ENCODE measurements at regions not wholly inside any gene's neighbourhood (a gene's known extent, or its start where the extent isn't known, plus 50 kb on each side); places are given as distances from the start of the nearest gene placed in this dataset.
A peak's percentile ranks its signal among the peaks of the same experiment; 100 is the strongest.
"Not testable (repeated sequence)": the region's sequence is repeated elsewhere in the genome, so short reads cannot be mapped to it uniquely, and the experiment has no call there.

DNA sequence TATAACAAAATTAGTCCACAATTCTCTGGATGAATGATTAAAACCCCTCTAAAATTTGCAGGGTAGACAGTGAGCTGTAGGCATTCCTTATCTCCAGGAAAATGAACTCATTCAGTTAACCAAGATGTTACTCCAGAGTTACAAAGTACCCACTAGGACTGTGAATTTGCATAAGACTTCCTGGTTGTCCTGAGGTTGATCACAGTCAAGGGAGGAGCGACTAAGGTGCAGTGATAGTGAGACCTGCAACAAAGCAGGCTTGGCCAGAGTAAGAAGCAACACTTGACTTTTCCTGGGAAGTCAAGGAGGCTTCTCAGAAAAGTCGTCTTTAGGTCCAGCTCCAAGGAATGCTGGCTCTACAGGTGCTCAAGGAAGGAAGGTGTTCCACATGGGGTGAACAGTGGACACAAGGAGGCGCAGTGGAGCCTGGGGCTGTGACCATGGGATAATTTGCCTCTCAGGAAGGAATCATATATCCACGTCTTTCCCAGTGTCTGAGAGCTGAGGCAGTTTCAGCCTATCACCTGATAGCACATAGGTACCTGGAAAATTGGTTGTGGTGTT, 821.1 kb upstream of the EEF2KMT start:
- peak; percentile 1 for DNase-seq

DNA sequence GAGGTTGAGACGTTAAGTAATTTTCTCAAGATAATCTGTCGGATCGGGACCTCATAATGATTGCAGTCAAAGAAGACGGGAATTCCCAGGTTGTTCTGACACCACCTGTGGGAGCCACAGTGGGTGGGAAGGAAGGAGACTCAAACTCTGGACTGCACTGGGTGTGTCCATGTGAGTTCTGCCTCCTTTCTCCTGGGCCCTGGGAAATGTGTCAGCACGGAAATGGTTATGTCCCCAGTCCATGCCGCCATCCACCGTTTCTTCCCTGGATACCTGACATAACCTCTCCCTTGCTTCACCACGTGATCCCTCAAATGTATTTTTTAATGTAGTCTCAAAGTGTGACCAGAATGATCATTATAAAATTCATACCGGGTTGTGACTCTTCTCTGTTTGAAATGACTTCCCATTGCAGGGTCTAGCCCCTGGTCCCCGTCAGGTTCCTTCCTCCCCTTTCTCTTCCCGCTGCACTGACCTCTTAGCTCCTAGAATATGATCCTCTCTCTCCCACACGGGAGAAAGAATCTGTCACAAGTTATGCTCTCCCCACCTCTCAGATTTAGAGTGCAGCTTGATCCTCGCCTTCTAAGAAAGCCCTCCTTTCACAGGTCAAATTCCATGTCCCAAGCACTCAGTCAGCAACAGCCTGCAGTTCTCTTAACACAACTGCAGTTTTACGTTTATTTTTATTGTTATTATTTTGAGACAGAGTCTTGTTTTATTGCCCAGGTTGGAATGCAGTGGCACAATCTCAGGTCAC, 820.0 kb upstream of the EEF2KMT start:
- no peak for DNase-seq

DNA sequence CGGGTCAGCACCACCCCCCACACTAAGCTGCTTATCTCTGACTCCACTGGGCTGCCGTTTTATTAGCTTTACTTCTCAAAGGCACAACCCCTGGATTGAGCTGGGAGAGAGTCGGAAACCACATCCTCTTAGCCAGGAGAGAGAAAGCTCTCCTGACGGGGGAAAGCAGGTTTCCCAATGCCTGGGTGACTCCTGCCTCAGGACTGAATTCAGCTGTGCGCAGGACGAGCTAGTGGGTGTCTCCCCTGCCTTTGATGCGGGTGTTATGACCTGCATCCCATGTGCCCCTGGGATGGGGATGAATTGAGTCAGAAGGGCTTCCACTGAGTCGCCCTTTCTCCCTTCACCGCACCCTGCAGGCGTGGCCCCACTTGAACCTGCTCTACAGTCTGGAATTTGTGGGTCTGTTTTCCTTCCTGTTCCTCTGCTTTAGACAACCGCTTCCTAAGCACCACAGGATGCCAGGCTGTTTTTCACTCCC, 819.2 kb upstream of the EEF2KMT start:
- no peak for DNase-seq

DNA sequence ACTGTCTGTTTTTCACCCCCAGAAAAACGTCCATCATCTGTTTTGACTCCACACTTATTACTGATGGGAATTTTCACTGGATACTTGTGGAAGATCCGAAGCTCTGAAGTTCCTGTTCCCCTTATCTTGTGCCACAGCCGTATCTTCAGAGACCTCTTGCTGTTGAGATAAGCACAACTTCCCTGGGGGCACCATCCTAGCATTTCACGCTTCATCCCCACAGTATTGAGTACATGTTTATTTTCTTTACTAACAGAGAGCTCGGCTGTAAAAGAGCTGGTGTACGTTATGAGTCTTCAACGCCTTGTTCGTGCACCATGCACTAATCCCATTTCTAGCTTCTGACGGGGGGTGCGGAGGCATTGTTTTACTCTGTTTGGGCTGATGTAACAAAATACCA, 813.6 kb upstream of the EEF2KMT start:
- no peak for DNase-seq

DNA sequence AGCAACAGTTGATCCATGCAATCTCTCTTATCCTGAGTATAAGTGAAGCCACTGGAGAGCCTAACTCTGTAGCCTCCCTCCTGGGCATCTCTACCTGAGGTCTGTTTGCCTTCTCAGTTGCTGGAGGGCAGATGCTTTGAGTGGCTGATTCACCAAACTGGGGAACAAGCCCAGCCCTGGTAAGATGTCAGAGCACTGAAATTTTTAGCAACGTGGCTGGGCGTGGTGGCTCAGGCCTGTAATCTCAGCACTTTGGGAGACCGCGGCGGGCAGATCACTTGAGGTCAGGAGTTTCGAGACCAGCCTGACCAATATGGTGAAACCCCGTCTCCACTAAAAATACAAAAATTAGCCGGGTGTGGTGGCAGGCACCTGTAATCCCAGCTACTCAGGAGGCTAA, 812.0 kb upstream of the EEF2KMT start:
- not testable (repeated sequence) for DNase-seq

DNA sequence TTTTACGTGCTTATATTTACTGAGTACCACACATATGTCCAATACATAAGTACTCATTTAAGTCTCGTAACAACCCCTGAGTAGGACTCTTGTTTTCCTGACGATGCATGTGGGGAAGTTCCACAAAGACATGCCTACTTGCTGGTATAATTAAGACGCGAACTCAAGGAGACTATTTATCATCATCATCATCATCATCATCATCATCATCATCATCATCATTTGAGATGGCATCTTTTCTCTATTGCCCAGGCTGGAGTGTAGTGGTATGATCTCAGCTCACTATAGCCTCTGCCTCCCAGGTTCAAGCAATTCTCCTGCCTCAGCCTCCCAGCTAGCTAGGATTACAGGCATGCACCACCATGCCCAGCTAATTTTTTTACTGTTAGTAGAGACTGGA, 809.9 kb upstream of the EEF2KMT start:
- DNase-seq, result no peak

DNA sequence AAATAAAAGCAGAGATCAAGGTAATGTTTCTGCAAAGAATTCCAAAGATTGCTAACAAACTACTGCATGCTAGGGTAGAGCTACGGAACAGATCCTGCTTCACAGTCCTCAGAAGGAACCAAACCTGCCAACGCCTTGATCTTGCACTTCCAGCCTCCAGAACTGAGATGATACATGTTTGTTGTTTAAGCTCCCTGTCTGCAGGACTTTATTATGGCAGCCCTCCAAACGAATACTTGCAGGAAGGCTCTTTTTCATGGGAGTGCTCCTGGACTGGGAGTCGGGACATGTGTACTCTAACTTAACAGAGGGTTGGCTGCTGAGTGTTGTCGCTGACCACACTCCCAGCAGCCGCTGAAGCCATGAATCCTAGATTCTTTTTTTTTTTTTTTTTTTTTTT, 808.8 kb upstream of the EEF2KMT start:
- DNase-seq, result no peak

DNA sequence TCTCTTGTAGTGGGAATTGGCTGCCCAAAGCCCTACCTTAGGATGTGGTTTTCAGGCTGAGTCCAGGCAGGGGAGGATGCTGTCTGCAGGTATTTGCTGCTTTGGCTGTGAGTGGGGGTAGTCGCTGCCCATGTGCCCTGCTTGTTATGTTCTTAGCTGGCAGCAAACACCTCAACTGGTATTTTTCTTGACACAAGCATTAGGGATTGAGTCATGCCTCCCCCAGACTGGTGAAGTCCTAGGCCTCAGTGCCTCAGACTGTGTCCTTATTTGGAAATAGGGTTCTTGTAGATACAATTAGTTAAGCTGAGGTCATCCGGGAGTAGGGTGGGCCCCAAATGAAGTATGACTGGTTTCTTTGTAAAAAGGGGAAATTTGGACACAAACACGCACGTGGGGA, 808.3 kb upstream of the EEF2KMT start:
- DNase-seq, result no peak

DNA sequence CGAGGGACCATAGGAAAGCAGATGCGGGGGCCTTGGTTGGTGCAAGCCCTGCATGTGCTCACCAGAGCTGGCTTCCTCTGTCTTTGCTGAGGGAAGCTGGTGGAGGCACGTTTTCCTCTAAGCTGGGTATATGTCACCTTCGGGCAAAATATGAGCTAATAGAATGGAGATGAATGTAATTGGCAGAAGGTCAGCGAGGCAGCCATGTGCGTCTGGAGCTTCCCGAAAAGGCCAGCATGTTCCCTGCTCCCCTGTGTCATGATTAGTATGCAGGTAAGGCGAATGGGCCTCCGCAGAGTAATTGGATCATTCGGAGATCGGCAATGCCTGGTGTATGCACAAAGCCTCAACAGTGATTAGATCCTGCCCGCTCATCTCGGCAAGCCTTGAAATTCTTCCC, 806.2 kb upstream of the EEF2KMT start:
- no peak for DNase-seq

DNA sequence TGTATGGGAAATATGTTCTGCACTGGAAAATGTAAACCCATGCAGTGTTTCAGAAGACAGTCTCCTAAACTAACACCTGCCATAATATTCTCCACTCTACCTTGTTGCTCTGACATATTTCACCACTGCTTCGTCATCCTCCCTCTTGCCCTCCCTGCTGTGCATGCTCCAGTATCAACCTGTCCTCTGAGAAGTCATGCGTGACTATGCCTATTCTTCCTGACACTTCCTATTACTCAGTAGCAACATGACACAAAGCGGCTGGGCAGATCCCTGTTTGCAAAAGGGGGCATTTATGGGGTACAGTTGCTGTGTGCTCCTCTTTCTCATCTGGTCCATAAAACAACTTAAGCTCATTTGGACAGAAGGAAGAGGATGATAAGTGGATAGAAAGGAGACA, 805.6 kb upstream of the EEF2KMT start:
- DNase-seq, result no peak

DNA sequence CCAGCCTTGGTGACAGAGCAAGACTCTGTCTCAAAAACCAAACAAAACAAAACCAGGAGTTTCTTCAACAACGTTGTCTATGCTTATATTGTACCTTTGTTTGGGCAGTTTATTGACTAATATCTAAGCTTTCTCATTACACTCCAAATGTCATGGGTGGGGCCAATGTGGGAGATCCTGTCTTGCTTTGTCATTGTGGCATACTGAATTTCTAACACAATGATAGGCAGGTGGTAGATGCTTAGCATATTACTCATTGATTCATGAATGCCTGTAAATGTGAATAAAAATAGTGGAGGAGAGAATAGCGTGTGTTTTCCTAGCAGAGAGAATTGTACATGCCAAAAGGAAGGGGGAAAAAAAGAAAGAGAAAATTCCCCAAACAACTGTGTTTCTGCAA, 802.5 kb upstream of the EEF2KMT start:
- DNase-seq, result no peak

DNA sequence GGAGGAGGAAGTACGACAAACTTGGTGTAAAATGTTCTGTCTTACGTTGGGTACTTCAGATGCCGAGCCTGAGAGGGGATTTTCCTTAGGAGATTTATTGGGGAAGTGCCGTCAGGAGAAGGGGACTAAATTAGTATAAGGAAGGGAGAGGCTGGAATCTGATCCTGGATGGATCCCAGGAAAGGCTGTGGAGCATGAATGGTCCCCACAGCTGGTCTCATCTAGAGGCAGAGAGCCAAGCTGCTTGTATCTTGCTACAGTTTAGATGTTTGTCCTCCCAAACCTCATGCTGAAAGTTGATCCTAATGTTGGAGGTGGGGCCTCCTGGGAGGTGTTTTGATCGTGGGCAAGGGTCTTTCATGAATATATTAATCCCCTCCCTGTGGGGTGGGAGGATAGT, 798.4 kb upstream of the EEF2KMT start:
- no peak for DNase-seq

DNA sequence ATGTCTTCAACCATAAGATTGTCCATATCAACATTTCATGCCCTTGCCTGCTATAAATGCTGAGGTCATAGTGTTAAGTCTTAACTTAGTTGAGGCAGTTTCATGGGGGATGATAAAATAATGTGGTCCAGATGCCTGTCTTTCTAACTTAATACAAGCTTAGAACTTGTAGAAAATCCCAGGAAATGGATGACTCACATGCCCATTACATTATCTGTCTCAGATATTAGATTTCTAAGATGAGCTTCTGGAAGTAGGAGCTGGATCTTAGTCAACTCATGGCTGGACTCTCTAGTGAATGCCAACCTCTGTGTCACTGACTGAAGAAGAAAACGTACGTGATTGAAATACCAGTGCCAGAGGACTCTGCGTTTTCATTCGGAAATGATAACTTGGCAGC, 797.5 kb upstream of the EEF2KMT start:
- no peak for DNase-seq

DNA sequence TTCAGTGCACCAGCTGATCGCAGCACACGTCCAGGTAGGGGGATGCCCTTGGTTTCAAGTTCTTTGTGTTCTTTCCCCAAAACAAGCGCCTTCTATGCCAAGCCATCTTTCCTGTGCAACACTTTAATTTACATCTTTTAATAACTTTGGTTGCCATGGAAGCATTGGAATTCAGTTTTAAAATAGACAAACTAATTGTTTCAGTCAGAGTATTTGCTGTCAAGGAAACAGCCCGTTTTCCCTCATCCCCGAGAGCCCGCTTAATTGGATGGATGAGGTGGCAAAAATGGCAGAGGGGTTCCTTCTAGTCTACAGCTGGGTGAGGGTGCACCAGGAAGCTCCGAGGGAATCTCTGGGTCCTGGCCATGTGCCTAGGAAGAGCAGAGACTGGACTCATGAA, 793.7 kb upstream of the EEF2KMT start:
- DNase-seq, result no peak

DNA sequence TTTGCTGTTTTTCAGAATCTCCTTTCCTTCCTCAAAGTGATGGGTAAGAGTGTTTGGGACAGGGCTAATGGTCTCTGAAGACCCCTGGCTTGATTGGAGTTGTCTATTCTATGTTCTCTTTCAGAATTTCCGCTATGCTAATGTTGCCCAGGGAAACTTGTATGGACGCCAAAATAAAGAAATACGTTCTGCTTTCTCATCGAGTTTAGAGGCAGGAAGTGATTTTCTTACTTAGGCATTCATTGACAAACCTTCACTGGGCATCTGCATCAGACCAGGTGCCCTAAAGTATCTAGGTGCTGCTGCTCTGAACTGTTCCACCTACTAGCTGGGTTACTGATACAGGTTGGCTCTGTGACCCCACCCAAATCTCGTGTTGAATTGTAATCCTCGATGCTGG, 787.9 kb upstream of the EEF2KMT start:
- no peak for DNase-seq

DNA sequence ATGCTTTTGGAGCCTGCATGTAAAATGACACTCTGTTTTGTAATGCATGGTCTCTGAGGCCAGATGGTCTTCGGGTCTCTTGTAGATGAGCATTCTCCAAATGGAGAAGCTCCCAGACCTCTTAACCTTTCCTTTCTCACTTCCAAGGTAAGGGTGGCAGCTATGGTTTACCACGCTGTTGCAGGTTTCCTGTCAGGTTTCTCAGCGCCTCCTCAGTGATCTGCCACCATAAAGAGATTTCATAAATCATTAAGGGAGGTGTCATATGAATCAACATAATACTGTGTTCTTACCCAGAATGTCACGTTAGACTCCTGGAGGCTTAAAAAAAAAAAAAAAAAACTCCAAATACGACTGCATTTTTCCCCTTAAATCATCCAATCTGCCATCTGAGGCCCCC, 787.4 kb upstream of the EEF2KMT start:
- DNase-seq, result no peak

DNA sequence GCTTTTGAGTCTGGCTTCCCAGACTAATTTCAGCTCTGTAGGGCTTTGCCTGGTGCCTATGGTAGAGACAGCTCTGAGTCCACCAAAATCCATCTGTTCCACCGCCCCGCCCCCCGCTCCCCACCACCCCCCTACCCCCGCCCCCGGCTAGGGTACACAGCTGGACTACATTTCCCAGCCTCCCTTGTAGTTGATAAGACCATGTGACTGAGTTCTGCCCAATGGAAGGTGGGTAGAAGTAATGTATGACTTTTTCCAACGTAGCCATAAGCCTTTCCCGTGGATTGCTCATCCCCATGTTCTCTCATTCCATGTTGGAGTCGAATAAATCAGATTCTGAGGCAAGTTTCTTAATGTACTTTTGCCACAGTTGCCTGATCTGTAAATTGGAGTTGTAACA, 786.7 kb upstream of the EEF2KMT start:
- no peak for DNase-seq

DNA sequence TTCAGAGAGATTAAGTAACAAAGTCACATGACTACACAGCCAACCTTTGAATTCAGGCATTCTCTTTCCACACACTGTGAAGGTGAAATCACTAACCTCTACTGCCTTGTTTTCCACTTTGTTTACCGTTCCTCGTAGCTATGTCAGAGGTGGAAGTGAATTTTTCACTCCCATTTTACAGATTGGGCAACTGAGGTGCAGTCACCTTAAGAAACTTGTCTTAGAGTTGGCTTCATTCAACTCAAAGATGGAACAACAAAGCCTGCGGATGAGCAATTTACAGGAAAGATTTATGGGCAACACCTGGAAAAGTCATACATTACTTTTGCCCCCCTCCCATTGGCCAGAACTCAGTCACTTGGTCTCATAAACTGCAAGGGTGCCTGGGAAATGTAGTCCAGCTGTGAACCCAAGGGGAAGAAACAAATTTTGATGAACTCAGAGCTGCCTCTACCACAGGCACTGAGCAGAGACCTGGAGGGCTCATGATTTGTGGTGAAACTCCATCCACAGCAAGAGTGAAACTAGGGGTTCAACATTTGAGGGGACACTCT, 784.6 kb upstream of the EEF2KMT start:
- no peak for DNase-seq

DNA sequence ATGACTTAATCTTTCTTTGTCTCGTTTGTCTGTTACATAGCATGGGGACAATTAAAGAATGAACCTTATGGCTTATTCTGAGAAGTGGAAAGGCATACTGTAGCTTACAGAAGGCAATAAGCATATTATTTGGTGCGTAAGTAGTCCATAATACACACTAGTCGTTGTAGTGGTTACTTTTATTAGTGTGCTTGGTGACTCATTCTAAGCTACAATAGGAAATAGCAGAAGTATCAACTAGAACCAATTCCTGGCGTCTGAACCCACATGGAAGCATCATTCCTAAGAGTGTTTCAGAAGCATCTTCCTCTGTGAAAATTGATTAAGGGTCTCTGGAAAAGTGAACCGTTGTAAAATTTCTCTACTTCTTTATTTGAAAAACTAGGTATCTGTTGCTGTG, 777.8 kb upstream of the EEF2KMT start:
- no peak for DNase-seq

DNA sequence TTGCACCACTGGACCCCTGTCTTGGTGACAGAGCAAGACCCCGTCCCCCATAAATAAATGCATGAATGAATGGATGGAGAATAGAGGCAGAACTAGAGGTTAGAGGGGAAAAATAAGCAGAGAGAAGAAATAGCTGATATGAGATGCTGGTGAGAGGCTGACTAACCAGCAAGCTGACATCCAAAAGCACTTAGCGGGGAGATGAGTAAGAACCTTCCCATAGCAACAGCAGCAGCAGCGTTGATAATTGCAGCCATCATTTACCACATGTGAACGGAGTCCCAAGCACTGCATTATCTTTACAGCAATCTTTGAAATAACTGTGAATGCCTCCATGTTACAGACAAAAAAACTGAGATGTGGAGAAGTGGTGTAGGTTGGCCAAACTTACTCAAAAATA, 777.3 kb upstream of the EEF2KMT start:
- DNase-seq, result no peak

DNA sequence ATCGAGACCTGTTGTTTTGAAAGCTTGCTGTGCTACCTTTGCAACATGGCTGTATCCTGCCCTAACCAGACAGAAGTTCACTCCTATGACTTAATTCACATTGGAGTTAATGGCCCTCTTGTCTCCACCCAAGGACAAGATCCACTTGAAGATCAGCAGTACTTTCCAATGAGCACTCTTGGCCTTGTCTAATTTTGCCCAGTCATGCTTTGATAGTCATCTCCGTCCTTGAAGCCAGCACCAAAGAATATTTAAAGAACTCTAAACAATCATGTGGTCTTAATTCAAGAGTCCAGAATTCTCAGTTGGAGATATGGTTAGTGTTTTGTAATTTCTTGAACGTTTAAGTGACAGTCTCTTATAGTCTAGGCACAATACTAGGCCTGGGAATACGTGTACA, 775.6 kb upstream of the EEF2KMT start:
- no peak for DNase-seq

DNA sequence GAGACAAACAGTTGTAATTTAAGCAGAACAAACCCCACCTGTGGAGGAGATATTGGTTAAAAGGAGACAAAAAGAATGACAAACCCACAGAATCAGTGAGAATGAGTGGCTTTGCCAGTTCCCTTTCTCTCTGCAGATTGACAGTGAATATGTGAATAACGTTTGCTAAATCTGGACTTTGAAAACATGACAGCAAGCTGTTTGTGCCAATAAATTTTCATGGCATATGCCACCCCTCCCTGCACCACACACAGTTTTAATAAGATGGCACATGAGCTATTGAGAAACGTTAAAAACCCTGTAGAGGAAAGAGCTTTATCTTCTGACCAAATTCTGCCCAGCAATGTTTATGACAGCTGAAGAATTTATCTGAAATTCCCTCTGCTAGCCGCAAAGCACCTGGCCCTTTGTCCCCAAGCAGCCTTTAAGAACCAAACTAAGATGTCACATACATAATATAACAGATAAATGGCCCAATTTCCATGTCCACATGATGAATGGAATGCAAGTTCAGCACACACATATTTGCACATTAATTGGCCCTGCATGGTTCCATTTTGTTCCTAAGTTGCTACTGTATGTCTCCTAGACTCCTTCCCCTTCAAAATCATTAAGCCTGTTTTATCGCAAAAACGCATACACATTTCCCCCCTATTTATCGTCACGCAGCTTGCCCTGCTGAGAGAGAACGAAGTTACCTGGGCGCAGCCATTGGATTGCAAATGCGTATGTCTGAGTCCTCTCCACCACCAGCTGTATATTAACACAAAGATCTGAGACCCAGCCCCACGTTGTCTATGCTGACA, 773.5 kb upstream of the EEF2KMT start:
- no peak for DNase-seq

DNA sequence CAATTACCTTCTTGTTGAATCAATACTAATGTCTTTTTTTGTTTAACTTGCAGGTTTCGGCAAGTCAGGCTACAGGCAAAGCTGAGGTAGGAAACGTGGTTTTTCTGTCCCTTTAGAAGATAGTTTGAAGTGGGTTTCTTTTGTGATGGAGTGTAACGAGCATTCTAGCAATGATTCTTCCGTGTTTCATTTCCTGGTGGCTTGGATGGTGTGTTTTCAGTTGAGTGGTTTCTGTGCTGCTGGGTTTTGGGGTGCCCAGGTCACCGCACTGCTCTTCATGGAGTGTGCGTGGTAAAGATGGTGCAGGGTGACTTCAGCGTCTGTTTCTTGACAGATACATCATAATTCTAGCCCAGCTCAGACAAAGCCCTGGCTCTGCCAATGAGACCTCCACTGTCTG, 769.7 kb upstream of the EEF2KMT start:
- no peak for DNase-seq

DNA sequence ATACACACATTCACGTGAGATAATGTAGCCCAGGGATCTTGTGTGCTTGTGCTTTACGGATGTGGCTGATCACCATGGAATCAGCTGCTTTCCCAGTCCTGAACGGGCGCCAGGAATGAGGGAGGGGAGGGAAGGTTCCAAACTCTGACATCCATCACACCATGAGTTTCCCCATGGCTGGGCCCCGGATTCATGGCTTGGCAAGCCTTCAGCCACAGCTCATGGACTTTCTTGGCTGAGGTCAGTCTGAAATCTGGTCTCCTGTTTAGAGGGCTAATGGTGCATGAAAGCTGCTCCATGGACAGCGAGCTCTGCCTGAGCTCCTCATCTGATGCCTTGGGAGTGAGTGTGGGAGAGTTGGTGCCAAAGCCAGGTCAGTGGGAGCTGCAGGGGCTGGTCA, 767.6 kb upstream of the EEF2KMT start:
- no peak for DNase-seq

Data from DMS53 (cell line).